Smooth muscle cell (in vitro differentiated cells): ENCODE measurements at regions not wholly inside any gene's neighbourhood (a gene's known extent, or its start where the extent isn't known, plus 50 kb on each side); places are given as distances from the start of the nearest gene placed in this dataset.

Source experiments
- DNase-seq: peaks from one replicate; lab custom pipeline; 2025; ENCODE audit not compliant: unreplicated experiment; lab: John Stamatoyannopoulos, UW
- H2AFZ ChIP-seq: fragments of 200-600 bp; sonication (generic); 2 replicates; pipeline ENCODE4 v1.6.0; 2016; ENCODE audit warnings: antibody characterized with exemption, low read depth, mild to moderate bottlenecking
- H3F3A ChIP-seq: fragments of 200-600 bp; sonication (generic); 2 replicates; pipeline ENCODE4 v1.6.0; 2017; ENCODE audit warnings: antibody characterized with exemption, low read depth
- H3K27ac ChIP-seq: fragments of 200-600 bp; sonication (generic); 2 replicates; pipeline ENCODE4 v1.5.1; 2016; ENCODE audit warnings: low read depth, mild to moderate bottlenecking
- H3K27me3 ChIP-seq: fragments of 200-600 bp; sonication (generic); 2 replicates; pipeline ENCODE4 v1.6.1; 2016; ENCODE audit warnings: low read depth, mild to moderate bottlenecking
- H3K36me3 ChIP-seq: fragments of 200-600 bp; sonication (generic); 2 replicates; pipeline ENCODE4 v1.5.1; 2016; ENCODE audit warnings: low read depth
- H3K4me1 ChIP-seq: fragments of 200-600 bp; sonication (generic); 2 replicates; pipeline ENCODE4 v1.5.1; 2016; ENCODE audit warnings: low read depth
- H3K4me2 ChIP-seq: fragments of 200-600 bp; sonication (generic); 2 replicates; pipeline ENCODE4 v1.6.0; 2016; ENCODE audit warnings: mild to moderate bottlenecking
- H3K4me3 ChIP-seq: fragments of 200-600 bp; sonication (generic); 2 replicates; pipeline ENCODE4 v1.5.1; 2016; ENCODE audit warnings: mild to moderate bottlenecking
- H3K79me2 ChIP-seq: fragments of 200-600 bp; sonication (generic); 2 replicates; pipeline ENCODE4 v1.6.0; 2016; ENCODE audit warnings: low read depth, mild to moderate bottlenecking
- H3K9ac ChIP-seq: fragments of 200-600 bp; sonication (generic); 2 replicates; pipeline ENCODE4 v1.6.0; 2016; ENCODE audit warnings: low read depth
- H3K9me3 ChIP-seq: fragments of 200-600 bp; sonication (generic); replicated peaks from 2 replicates; pipeline ENCODE4 v1.5.1; 2016; ENCODE audit warnings: low read depth
- H4K20me1 ChIP-seq: fragments of 200-600 bp; sonication (generic); 2 replicates; pipeline ENCODE4 v1.6.0; 2016; ENCODE audit warnings: low read depth
- WGBS: methylation state at CpG from one replicate; pipeline ENCODE4 v1.1.7; 2016; ENCODE audit warnings: low lambda C conversion rate; 5-methylcytosine and 5-hydroxymethylcytosine counted together
- TF ChIP-seq, protein P1 (sequence below): fragments of 200-600 bp; sonication (generic); IDR thresholded peaks from 2 replicates; pipeline ENCODE4 v1.5.1; 2017; ENCODE audit warnings: borderline replicate concordance, mild to moderate bottlenecking, antibody characterized with exemption; ENCODE audit not compliant: insufficient read depth, poor library complexity, severe bottlenecking

GRCh38 chr2:204135752-204136151 is 199.2 kb downstream of the ICOS start:
- H3K4me2 ChIP-seq = no peak overlapping the region
- no peaks in the 10 kb centered on the region for H3K27me3 ChIP-seq
- H4K20me1 ChIP-seq = no peaks in the 10 kb centered on the region
- no peaks in the 10 kb centered on the region for H3K79me2 ChIP-seq
- no peak overlapping the region for H3K27ac ChIP-seq
- H2AFZ ChIP-seq = no peak overlapping the region
- DNase-seq = no peak
- no peak overlapping the region for H3K9ac ChIP-seq
- no peaks in the 10 kb centered on the region for H3K36me3 ChIP-seq
- WGBS = 100% methylated on average over 2 of the region's 2 CpGs
- TF ChIP-seq, protein P1, sequence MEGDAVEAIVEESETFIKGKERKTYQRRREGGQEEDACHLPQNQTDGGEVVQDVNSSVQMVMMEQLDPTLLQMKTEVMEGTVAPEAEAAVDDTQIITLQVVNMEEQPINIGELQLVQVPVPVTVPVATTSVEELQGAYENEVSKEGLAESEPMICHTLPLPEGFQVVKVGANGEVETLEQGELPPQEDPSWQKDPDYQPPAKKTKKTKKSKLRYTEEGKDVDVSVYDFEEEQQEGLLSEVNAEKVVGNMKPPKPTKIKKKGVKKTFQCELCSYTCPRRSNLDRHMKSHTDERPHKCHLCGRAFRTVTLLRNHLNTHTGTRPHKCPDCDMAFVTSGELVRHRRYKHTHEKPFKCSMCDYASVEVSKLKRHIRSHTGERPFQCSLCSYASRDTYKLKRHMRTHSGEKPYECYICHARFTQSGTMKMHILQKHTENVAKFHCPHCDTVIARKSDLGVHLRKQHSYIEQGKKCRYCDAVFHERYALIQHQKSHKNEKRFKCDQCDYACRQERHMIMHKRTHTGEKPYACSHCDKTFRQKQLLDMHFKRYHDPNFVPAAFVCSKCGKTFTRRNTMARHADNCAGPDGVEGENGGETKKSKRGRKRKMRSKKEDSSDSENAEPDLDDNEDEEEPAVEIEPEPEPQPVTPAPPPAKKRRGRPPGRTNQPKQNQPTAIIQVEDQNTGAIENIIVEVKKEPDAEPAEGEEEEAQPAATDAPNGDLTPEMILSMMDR = no peak
- no peaks in the 10 kb centered on the region for H3K4me1 ChIP-seq
- no peaks in the 10 kb centered on the region for H3F3A ChIP-seq
- no peaks in the 10 kb centered on the region for H3K9me3 ChIP-seq
- no peak overlapping the region for H3K4me3 ChIP-seq

DNA sequence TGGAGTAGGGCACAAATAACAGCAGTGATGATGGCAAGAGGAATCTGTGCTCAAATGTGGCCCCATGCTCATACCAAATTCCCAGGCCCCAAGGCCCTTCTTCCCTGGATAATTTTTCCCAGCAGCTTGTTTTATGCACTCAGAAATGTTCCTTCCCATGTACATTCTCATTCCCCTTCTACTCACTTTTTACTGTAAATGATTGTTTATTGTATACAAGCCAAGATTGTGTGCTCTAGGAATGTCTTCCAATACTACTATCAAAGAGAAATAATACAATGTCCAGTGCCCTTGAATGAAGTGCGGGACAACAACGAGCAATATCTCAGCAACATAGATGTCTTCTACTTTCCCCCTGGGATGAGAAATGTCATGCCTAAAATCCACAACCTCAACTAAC is 201.6 kb downstream of the ICOS start:
- Histone ChIP-seq H3F3A (no peaks in the 10 kb centered on the region), H3K9ac (no peak overlapping the region), H3K36me3 (no peaks in the 10 kb centered on the region), H3K9me3 (no peaks in the 10 kb centered on the region), H3K4me2 (no peak overlapping the region), H4K20me1 (no peaks in the 10 kb centered on the region), H3K27me3 (no peaks in the 10 kb centered on the region), H3K79me2 (no peaks in the 10 kb centered on the region), H3K27ac (no peak overlapping the region), H2AFZ (no peak overlapping the region), H3K4me3 (no peak overlapping the region), H3K4me1 (no peaks in the 10 kb centered on the region)
- WGBS = 92% methylated on average over 2 of the region's 2 CpGs
- no peak for DNase-seq
- TF ChIP-seq, protein P1 = no peak

GRCh38 chr2:204140246-204140645 is 203.7 kb downstream of the ICOS start:
- H3F3A ChIP-seq = no peaks in the 10 kb centered on the region
- H3K9ac ChIP-seq = no peak overlapping the region
- 61% methylated on average over 3 of the region's 3 CpGs for WGBS
- no peak overlapping the region for H3K27ac ChIP-seq
- H3K4me2 ChIP-seq = no peak overlapping the region
- TF ChIP-seq, protein P1 = no peak
- DNase-seq = no peak
- H3K79me2 ChIP-seq = no peaks in the 10 kb centered on the region
- no peaks in the 10 kb centered on the region for H3K9me3 ChIP-seq
- H2AFZ ChIP-seq = no peak overlapping the region
- no peaks in the 10 kb centered on the region for H3K4me1 ChIP-seq
- no peaks in the 10 kb centered on the region for H4K20me1 ChIP-seq
- H3K36me3 ChIP-seq = no peaks in the 10 kb centered on the region
- H3K27me3 ChIP-seq = no peaks in the 10 kb centered on the region
- no peak overlapping the region for H3K4me3 ChIP-seq

DNA sequence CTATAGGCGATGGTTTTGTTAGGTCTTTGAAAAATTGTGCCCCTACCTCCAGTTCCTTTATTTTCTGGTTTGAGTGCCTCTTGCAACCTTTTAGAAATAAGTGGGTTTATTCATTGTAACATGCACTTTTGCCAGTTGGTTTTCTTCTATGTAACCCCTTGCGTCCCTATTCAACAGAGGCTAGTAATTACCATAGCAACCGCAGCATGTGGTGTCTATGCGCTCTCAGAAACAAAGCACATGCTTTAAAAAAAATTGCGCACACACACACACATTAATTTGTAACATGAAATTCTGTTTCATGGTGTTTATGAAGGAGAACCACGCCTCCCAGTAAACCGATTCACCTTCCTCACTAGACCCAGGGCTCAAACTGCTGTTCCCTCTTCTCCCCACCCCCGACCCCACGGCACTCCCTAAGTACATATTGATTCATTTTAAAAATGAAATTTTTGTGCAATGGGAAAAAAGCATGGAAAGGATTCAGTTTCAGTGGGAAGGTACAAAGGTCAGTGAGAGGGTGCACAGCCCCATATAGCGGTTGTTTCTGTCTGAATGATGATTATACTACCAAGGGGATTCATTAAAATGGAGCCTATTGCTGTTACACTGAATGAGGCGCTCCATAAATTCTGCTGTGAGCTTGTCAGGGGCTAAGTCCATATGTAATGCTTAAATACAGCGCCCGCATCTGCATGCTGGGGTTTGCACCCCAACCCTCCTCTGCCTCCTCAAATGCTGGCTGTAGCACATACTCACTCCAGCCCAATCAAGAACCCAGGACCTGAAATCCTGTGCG is 206.9 kb downstream of the ICOS start:
- no peak overlapping the region for H3K27ac ChIP-seq
- H3K4me3 ChIP-seq = no peak overlapping the region
- H3F3A ChIP-seq = no peaks in the 10 kb centered on the region
- no peaks in the 10 kb centered on the region for H3K9me3 ChIP-seq
- H3K27me3 ChIP-seq = no peaks in the 10 kb centered on the region
- no peaks in the 10 kb centered on the region for H3K36me3 ChIP-seq
- no peaks in the 10 kb centered on the region for H3K79me2 ChIP-seq
- 88% methylated on average over 14 of the region's 14 CpGs for WGBS
- no peak overlapping the region for H3K4me2 ChIP-seq
- TF ChIP-seq, protein P1 = no peak
- H3K9ac ChIP-seq = no peak overlapping the region
- no peaks in the 10 kb centered on the region for H4K20me1 ChIP-seq
- H2AFZ ChIP-seq = no peak overlapping the region
- H3K4me1 ChIP-seq = no peaks in the 10 kb centered on the region
- no peak for DNase-seq
